T-helper 1 cell (primary cell): ENCODE measurements at regions not wholly inside any gene's neighbourhood (a gene's known extent, or its start where the extent isn't known, plus 50 kb on each side); places are given as distances from the start of the nearest gene placed in this dataset.
"Not testable (repeated sequence)": the region's sequence is repeated elsewhere in the genome, so short reads cannot be mapped to it uniquely, and the experiment has no call there.

Experiments used
- DNase-seq, 5 donors: peaks; one replicate each; pipeline ENCODE4 v3.0.0-alpha.2; 2012 to 2020

DNA sequence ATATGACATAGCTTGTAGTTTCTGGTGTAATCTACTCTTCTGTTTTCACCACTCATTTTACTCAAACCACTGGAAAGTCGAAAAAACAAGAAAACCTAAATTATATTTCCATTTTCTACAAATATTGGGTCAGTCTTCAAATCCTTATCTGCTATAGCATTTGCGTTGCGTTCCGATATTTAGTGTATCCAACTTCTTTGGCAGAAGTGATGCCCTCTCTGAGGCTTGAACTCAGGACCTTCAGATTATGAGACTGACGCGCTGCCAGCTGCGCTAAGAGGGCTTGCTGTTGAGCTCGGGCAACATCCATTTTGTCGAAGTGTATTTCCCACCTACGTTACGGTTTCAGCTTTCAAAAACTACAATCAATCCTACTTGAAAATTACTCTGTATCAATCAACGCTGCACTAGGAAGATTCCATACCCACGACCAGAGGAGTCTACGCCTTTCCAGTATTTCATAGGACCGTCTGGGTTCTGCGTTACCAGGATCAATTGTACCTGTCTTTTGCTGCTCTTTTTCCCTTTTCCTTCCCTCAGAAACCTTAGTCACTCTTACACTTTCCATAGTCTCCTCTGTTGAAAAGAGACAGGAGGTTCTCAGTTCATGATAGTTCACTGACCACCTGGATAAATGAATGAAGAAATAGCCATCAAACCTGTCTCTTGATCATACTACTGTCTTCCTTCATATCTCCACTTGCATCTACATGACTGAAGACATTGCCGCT is 140.5 kb upstream of the ZNF322 start:
- DNase-seq: not testable (repeated sequence)

- not testable (repeated sequence) for DNase-seq
Measured at GRCh38 chr6:26803762-26804161, 144.2 kb upstream of the ZNF322 start.

DNA sequence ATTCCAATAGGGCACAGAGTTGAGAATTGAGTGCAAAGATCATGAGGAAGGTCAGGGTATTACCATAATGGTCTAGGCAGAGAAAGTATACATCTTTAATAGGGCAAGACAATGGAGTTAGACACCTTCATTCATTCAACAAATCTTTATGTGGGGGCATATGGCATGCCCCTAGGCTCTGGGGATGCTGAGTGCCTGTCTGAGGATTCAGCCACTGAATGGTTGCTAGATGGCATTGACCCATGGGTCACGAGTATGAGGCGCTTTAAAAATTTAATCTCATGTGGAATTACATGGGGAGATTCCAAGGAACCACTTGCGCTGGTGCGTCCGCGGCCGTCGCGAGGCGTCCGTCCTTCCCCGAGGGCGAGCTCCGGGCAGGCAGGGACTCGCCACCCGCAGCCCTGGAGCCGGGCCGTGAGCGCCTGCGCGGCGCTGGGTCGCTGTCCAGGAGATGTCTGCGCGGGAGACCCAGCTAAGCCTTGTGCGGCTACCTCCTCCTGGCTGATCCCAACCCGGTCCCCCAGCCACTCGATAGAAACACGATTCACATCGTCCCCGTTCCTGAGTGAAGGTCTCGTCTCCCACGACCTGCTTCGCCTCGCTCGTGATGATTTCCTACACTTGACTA is 152.1 kb upstream of the ZNF322 start:
- DNase-seq: not testable (repeated sequence)

GRCh38 chr6:26818640-26819225 is 159.2 kb upstream of the ZNF322 start:
- DNase-seq: not testable (repeated sequence)

DNA sequence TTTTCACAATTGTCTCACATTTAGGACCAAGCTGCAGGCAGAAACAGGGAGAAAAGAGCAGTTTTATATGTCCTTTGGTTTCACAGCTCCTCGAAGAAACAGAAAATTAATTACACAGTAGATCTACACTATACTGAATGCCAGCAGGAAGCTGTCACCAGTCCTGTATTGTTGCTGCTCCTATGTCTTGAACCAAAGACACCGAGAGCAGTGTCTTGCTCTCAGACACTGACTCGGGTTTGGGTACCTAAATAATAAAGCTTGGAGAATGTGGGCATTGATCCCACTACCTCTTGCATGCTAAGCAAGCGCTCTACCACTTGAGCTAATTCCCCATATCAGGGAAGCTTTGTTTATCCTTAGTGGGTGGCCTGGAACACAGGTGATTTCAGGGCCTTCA is 168.4 kb upstream of the ZNF322 start:
- DNase-seq: not testable (repeated sequence)

GRCh38 chr6:26829480-26829879 is 169.9 kb upstream of the ZNF322 start:
- DNase-seq: not testable (repeated sequence)

DNA sequence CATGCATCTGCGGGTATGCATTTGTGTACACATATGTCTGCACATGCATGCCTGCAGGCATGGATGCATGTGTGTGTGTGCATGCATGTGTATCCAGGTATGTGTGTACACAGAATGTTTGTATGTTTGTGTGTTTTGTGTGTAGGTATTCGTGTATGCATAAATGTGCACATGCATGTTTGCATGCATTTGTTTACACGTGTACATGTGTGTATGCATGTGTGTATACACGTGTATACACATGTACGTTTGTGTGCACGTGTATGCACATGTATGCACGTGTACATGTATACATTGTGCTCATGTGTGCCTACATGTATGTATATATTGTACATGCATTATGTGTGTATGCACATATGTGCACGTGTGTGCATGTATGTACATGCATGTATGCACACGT is 171.4 kb upstream of the ZNF322 start:
- DNase-seq: not testable (repeated sequence)

- DNase-seq: not testable (repeated sequence)
Measured at GRCh38 chr6:26835707-26836106, 176.2 kb upstream of the ZNF322 start.

DNA sequence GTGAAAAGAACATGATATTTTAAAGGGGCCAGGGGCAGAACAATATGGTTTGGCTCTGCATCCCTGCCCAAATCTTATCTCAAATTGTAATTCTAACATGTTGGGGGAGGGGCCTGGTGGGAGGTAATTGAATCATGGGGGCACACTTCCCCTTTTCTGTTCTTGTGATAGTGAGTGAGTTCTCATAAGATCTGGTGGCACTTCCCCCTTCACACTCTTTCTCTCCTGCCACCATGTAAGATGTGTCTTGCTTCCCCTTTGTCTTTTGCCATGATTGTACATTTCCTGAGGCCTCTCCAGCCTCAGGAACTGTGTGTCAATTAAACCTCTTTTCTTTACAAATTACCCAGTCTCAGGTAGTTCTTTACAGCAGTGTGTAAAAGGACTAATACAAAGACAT is 177.1 kb upstream of the ZNF322 start:
- DNase-seq: not testable (repeated sequence)

- DNase-seq: not testable (repeated sequence)
Measured at GRCh38 chr6:26844823-26845222, 185.3 kb upstream of the ZNF322 start.

DNA sequence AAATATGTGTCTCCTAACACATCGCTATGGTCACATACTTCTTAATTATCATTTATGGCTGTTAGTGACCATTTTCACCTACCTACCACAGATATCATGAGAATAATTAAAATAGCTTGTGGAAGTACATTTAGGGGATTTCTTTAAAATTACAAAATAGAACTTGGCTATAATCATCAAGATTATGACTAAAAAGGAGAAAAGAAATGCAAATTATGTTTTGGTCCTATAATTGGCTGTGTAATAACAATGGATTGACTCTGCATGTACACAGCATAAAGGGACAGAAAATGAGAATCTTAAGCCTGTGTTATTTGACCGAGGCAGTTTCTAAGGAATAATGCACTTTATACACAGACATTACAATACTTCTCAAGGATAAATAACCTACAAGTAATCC is 197.7 kb upstream of the ZNF322 start:
- not testable (repeated sequence) for DNase-seq

GRCh38 chr6:26859067-26859770 is 199.7 kb upstream of the ZNF322 start:
- not testable (repeated sequence) for DNase-seq

DNA sequence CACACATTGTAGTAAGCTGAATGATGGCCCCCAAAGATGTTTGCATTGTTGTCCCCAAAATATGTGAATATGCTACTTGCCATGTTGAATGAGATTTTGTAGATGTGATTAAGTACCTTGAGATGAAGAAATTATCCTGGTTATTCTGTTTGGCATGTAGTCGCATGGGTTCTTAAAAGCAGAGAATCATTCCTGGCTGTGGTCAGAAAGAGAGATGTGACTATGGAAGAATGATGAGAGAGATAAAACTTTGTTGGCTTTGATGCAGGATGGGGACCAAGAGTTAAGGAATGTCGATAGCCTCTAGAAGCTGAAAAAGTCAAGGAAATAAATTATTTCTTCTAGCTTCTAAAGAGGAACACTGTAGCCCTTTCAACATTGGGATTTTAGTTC is 200.2 kb upstream of the ZNF322 start:
- DNase-seq: not testable (repeated sequence)

DNA sequence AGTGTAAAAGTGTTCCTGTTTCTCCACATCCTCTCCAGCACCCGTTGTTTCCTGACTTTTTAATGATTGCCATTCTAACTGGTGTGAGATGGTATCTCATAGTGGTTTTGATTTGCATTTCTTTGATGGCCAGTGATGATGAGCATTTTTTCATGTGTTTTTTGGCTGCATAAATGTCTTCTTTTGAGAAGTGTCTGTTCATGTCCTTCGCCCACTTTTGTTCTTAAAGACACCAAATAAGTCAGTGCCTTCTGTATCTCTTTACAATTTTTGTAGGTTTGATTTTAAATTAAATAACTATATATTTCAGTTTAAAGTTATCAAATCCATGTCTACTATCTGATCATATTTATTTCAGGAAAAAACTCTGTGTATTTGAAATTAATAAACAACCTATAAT is 202.4 kb upstream of the ZNF322 start:
- not testable (repeated sequence) for DNase-seq

- DNase-seq: not testable (repeated sequence)
Measured at GRCh38 chr6:26863641-26864040, 204.1 kb upstream of the ZNF322 start.

GRCh38 chr6:26898785-26899184 is 239.2 kb upstream of the ZNF322 start:
- DNase-seq: not testable (repeated sequence)

GRCh38 chr6:26924206-26924605 is 264.7 kb upstream of the ZNF322 start:
- not testable (repeated sequence) for DNase-seq

DNA sequence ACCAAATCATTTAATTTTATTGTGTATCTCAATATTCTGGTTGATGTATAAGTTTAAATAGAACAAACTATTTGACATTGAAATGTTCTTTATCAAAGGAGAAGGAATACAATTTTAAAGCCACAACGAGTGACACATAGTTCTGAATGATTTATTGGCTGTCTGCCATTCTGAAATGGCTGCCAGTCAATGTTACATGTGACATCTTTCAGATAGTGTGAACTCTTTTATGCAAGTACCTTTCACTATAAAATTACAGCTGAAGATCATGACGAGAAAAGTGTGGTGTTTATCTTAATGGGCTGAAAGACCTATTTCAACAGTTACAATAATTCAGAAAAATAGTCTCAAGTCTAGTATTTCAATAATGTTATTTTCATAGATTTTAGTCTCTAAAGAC is 268.6 kb upstream of the ZNF322 start:
- DNase-seq: not testable (repeated sequence)

DNA sequence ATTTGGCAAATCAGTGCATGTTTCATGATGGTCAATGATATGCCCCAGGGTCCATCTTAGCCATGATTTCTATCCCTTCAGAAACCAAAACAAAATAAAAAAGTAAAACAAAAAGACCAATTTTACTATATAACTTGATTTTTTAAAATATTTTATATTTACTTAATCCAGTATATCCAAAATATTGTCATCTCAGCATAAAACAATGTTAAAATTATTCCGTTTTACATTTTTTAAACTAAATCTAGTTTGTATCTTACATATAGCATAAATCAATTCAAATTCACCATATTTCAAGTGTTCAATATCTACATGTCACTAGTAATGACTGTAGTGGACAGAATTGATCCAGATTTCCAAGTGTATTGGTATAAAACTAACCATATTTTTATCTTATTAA is 277.7 kb upstream of the ZNF322 start:
- not testable (repeated sequence) for DNase-seq

DNA sequence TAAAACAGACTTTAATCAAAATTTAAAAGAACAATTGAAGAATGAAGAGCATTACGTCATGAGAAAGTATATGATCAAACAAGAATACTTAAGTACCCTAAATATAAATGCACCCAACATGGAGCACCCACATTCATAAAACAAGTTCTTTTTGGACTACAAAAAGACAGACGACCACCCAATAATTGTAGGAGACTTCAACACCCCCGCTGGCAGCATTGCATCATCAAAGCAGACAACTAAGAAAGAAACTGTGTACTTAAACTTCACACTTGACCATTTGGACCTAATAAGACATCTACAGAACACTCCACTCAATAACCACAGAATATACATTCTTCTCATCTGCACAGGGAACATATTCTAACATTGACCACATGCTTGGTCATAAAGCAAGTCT is 291.7 kb upstream of the ZNF322 start:
- not testable (repeated sequence) for DNase-seq

DNA sequence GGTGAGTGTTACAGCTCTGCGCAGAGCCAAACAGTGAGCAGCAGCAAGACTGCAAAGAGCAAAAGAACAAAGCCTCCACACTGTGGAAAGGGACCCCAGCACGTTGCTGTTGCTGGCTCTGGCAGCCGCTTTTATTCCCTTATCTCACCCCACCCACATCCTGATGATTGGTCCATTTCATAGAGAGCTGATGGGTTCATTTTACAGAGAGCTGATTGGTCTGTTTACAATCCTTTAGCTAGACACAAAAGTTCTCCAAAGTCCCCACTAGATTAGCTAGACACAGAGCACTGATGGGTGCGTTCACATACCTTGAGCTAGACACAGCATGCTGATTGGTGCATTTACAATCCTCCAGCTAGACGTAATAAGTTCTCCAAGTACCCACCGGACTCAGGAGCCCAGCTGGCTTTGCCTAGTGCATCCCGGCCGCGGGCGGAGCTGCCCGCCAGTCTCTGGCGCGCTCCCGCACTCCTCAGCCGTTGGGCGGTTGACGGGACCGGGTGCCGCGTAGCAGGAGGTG is 291.4 kb upstream of the PRSS16 start:
- DNase-seq: peak; percentile 7 to 82 (median 32)

GRCh38 chr6:26956601-26957184 is 290.8 kb upstream of the PRSS16 start:
- DNase-seq: peak; percentile 53 to 66 (median 62)
